Activated T-cell treated with anti-CD3 and anti-CD28 coated beads for 24 hours (primary cell): ENCODE measurements at regions not wholly inside any gene's neighbourhood (a gene's known extent, or its start where the extent isn't known, plus 50 kb on each side); places are given as distances from the start of the nearest gene placed in this dataset.

Source experiments
- DNase-seq: peaks from one replicate; pipeline ENCODE4 v3.0.0-alpha.2; 2020; ENCODE audit warnings: low read depth

DNA sequence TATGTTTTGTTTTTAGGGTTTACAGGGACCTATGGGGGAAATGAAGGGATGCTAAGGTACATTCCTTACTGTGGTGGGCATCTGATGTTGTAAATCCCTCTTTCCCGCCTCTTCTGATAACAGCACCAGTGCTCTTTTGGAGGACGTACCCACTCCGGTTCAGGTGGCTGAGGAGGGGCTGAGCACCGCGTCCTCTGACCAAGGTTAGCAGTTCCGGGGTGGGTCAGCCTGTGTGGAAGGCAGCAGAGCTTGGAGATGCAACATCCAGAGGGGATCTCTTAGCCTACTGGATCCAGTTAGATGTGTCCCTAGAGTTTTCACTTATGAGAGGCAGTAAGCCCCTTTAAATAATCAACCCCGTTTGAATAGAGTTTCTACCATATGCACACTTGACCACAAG is 135.3 kb upstream of the KCNG1 start:
- no peak for DNase-seq

DNA sequence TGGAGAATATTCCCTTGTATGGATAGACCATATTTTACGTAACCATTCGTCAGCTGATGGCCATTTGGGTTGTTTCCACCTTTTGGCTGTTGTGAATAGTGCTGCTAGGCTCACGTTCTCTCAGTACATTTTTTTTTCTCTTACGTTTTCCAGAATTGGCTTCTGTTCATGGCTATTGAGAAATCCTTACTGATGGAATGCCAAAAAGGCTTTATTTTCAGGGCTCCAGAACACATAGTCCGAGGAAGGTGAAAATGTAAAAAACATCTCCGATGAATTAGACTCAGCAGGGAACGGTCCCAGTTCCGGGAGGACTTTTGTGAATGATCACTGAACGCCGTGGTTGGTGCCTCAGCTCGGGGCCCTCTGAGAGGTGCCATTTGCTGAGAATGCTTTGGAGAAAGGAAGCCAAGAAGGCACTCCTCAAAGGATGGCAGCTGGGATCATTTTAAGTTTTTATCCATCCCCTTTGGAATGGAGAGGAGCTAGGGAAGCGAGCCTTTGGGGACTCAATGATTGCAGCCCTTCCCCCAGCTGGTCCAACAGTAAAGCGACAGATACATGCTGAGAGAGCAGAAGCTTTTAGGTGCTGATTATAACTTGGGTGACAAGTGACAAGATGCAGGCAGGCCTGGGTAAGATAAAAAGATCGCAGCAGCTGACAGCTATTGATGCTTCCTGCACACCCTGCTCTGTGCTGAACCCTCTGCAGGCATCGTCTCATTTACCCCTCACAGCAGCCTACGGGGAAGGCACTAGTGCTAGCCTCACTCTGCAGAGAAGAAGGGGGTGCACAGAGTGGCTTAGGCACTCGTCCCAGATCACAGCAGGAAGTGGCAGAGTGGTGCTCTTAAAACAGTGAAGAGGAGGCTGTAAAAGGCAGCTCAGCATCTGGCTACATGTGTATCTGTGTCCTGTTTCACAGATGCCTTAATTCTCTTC is 133.4 kb upstream of the KCNG1 start:
- no peak for DNase-seq

DNA sequence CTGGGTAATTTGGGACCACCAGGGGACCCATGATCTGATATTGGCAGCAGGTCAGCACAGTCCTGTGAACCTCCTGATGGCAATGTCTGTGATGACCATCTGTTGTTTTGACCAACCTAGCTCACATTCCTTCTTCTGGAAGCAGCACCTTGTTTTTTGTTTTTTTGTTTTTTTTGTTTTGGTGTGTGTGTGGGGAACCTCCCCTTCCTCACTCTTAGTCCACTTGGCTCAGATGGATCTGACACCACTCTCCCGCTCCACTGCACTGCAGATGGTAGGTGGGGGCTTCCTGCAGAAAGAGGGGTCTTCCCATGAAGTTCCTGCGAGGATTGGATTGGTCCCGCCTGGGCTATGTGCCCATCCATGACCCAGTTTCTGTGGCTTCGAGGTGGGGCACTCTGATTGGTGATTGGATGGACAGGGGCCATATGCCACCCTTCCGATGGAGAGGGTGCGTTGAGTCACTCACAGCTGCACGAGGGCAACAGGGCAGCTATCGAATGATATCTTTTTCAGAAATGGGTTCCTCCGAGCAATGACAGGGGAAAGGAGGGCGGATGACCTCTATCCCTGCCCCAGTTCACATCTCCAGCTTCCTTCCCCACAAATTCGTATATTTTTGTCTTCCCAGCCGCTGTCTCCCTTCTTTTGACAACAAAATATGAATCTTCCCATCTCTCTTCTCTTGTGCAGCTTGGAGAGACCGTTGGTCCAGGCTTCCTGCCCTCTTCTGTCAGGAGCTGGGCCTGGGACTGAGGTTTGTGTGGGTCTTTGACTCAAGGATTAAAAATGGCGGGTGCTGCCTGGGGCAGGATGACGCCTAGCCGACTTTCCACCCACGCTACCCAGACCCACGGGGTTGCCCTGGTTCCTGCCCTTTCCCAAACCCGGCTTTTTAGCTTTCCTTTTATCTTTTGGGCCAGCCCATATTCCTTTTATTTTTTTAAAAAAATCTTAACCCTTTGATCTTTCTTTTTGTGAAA is 132.1 kb upstream of the KCNG1 start:
- no peak for DNase-seq

DNA sequence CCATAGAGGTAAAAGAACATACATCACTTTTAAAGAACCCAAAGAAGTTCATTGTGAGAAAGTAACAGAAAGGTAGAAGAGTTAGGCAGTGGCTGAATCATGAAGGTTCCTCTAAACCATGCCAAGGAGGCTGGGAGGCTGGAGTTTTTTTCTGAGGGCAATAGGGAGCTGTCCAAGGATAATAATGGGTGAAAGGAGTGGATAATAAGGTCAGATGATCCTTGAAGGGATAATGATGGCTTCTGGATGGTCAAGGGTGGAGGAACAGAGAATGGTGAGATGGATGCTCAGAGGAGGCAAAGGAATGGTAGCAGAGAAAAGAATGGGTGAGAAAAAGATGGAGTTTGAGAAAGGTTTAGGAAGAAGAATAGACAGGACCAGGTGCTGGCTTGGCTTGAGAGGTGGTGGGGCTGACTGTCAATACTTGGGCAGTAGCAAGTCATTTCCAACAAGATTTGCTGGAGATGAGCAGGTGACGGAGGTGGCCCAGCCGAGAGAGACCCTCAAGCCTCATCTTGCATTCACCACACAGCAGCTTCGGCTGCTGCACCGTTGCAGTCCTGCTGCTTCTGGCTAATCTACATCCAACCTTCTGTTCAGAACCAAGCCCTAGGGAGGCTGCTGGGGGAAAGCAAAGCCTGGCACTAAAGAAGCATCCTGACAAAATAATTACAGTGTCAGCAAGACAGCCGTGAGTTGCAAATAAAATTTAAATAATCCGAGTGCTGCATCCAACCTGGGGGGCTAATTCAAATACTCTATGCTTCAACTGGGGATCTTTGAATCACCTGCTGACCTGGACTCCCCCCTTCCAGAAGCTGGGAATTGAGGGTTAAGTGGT is 131.2 kb upstream of the KCNG1 start:
- no peak for DNase-seq

DNA sequence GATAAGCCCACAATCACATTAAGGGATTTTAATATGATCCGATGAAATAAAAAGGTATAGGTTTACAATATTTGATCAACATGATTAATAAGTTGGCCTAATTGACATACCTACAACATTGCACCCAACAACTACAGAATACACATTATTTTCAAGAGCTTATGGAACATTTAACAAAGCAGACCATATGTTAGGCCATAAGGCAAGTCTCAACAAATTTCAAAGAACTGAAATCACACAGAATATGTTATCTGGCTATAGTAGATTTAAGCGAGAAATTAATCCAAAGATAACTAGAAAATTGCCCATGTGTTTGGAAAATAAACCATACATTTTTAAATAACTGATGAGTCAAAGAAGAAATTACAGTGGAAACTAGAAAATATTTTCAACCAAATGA is 126.0 kb upstream of the KCNG1 start:
- no peak for DNase-seq

DNA sequence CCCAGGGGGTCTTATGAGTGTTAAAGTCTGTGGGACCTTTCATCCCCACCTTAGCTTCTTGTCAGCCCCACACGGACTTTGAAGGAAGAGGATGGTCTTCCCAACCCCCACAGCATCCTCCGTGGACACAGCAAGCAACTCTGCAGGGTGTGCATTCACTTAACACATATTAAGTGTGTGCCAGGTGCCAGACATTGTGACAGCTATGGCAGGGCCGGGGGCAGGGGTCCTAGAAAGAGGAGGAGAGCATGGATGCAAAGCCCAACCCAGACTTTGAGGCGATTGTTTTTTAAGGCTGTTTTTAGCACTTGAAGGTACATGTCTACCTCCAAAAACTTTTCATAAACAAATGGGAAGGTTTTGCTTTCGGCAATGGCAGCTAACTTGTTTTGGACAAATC is 121.6 kb upstream of the KCNG1 start:
- DNase-seq = no peak

DNA sequence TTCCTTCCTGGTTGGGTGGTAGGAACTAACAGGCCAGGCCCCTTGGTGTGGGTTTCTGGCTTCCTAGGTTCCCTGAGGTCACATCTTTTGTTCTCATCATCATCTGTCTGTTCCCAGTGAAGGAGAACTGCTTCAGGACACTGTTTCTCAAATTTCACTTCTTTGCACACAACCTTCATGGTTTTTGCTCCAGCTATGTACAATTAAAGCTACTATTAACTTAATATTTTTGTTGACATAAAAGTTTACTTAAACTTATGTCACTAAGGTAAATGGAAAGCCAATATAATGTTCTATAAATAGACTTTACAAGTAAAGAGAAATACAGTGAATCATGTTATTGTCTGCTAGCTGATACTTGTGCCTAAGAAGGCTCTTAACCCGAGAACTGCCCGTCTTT is 120.7 kb upstream of the KCNG1 start:
- DNase-seq = no peak

DNA sequence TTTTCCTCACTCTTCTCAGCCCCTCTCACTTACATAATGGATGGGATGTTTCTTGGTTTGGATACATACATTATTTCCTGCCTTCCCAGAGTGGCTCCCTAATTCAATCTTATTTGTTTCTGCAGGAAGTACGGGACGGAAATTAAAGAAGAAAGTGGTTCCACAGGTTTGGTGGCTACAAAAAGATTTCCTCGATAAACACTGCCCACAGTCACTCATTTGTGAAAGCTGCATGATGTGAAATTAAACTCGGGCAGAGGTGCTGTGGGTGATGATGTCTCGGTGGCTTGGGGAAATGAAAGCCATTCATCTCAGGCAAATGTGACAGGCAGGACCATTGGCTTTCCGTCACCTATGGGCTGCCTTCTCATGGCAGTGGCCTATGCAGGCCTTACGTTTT is 119.5 kb upstream of the KCNG1 start:
- DNase-seq = no peak

DNA sequence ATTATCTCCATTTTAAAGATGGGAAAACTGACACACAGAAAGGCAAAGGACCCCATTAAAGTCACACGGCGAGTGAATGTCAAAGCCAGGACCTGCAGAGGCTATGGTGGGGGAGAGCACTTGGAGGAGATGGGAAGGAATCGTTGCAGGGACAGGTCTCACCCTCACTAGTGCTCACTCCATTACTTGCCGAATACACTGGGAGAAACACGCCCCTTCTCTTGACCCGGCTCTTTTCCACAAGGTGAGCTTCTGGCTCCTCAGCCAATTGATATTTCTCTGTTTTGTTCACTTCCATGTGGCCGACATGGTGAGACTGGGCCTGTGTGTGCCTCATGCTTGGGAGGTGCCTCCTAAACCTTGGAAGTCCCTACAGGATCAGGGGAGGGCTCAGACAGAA is 117.8 kb upstream of the KCNG1 start:
- DNase-seq = no peak

DNA sequence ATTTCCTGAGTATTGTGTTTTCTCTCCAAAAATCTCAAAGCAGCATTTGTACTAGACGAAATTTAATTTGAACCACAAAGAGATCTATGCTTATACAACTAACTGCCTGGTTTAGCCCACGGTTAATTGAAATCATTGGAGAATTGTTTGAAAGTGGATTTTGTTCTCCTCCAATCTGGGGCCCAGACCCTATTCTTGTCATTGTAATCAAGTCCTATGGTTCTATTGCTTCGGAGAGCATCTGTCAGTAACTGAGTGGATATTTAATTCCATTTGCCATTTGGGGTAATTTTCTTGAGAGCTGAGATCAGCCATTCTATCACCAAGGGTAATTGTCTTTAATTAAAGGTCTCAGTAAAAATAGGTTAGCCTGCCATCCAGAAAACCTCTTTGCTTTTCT is 117.0 kb upstream of the KCNG1 start:
- DNase-seq = no peak

DNA sequence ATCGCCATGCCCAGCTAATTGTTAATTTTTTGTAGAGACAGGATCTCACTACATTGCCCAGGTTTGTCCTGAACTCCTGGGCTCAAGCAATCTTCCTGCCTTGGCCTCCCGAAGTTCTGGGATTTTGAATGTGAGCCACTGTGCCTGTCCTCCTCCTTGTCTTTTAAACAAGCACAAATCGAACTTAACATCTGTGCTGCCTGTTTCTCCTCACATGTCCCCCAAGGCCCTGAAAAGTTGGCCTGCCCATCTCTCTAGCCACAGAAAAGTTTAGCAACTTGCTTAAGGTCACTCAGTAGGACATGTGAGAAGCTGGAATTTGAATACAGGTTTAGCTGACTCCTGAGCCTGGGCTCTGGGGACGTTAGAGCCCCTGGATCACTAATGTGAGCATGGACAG is 115.7 kb upstream of the KCNG1 start:
- no peak for DNase-seq

DNA sequence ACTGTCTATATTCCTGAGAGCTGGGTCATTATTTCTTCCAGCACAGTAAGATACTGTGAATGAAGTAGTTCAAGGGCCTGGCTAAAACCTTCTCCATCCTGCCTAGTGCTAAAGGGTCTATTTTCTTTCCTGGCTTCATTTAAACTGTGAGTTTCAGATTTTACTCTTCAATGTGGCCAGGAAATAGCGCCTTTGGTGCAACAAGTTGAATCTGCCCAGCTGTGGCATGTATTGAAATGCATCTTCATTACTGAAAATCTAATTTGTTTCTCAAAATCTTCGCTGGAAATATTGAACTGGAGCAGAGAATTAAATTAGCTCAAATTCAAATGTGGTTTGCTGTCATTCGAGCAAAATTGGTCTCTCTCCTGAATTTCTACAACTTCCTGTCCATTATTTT is 114.6 kb upstream of the KCNG1 start:
- DNase-seq = no peak

DNA sequence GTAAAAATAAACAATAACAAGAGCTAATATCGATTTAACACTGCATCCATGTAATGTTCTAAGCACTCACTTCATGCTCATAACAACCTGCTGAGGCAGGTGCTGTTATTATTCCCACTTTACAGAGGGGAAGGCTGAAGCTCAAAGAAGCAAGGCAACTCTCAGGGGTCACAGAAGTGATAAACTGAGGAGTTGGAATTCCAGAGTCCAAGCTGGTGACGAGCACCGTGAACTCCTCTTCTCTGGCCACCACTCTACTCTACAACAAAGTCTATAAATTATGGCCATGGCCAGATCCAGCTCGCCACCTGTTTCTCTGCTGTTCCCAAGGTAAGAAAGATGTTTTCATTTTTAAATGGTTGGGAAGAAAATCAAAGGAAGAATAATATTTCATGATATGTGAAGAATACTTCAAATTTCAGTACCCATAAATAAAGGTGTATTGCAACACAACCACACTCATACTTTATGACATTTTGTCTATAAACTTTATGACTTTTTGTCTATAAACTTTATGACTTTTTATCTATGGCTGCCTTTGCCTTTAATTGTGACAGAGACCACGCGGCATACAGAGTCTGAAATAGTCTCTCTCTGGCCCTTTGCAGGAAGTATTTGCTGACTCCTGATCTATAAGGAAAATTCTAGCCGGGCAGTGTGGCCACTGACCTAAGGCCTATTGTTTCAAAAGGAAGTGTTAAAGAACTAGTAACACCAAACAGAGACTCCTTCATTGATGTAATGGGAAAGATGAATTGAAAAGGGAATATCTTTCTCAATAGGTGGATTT is 113.2 kb upstream of the KCNG1 start:
- no peak for DNase-seq

DNA sequence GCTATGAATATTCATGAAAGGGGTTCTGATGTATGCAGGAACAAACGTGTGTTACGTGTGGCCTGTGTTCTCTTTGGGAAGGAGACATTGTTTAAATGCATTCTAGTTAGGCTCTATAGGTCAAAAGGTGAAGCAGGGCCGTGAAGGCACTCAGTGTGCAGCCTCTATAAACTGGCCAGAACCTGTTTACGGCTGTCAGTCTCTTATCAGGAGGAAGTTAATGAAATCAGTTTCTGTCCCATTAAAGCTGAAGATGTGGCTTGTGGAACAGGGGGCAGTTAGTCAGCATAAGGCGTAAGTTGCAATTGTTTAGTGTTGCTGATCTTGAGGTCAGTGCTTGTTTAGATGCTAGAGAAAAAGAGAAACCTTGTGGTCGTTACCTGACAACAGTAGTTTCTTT is 111.5 kb upstream of the KCNG1 start:
- no peak for DNase-seq

DNA sequence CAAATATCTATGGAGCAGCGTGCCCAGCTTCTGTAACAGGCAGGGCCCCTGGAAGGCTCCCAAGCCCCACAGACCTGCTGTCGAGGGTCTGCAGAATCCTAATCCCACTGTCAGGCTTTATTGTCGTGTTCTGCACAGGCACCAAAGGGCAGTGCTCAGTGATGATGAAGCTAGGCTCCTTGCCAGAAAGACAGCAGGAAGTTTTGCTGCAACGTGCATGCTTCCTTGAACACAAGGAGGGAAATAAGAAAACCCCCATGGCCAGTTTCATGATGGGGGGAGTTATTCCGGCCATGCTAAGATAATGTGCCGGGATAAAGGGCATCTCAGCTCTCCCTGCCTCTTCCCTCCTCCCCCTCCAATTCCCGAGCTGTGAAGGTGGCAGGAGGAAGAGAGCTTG is 109.4 kb upstream of the KCNG1 start:
- no peak for DNase-seq

DNA sequence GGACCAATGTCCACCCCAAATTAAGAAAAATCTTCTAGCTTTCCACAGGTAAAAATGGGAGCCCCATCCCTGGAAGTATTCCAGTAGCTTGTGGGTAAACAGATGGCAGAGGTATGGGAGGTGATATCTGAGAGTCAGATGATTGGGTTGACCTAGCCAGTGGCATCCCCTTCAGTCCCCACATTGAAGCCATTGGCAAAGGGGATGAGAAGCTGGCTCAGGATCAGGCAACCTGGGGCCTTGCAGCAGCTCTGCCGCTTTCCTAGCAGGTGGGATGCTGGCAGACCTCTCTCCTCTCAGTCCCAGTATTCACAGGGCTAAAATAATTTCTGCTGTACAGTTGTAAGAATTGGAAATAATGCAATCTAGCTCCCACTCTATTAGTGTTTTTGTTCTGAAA is 108.9 kb upstream of the KCNG1 start:
- no peak for DNase-seq

DNA sequence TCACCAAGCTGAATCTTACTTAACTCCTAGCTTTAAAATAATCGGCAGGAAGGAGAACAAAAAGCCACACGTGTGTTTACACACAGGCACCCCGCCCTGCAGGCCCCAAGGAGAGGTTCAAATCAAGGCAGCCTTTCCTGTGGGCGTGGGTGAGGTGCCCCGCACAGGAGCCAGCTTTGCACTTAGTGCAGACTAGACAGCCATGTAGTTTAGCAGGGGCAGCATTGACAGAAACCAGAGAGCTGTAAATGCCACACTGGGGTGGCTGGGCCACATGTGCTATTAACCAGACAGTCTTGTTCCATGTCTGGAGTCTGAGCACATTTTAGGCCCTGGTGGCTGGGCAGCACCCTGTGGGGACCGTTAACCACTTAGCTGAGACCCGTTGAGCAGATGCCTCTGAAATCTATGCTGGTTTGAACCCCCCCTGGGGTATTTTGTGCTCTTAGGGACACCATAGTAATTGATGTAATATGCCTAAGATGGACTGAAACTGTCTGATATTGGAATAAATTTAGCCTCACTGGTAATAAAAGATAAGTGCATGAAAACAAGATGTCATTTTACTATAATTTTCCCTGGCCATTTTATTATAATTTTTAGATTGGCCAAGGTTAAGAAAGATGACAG is 106.4 kb upstream of the KCNG1 start:
- DNase-seq = no peak

DNA sequence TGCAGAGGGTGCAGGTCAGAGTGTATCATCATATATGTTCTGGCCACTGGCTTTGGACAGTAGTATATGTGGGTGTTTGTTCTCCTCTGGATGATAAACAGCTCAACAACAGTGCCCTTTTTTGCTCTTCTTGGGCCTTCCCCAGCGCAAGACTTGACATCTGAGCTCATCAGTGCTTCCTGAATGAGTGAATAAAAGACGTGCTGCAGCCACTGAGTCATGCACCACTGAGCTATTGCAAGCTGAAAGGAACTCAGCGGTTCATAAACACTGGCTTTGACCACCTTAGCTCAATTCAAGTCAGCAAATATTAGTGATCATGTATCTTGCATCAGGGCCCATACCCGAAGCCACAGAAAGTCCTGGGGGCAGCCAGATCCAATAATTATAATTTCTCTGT is 105.3 kb upstream of the KCNG1 start:
- DNase-seq = no peak

DNA sequence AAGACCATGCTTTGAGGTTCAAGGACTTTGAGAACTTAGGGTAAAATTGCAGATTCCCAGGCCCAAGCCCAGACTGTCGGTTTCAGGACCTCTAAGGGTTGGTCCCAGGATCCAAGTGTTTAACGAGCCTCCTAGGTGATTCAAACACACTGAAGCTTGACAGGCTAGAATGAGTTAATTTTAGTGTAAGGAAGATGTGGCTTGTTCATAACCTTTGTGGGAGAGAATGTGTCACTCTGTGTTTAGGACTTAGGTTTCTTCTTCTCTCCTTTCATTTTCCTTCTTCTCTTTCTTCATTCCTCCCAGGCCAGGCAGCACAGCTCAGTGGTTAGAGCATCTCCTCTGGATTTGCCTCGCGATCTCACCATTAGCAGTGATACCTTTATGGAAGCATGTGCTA is 104.8 kb upstream of the KCNG1 start:
- DNase-seq = no peak

DNA sequence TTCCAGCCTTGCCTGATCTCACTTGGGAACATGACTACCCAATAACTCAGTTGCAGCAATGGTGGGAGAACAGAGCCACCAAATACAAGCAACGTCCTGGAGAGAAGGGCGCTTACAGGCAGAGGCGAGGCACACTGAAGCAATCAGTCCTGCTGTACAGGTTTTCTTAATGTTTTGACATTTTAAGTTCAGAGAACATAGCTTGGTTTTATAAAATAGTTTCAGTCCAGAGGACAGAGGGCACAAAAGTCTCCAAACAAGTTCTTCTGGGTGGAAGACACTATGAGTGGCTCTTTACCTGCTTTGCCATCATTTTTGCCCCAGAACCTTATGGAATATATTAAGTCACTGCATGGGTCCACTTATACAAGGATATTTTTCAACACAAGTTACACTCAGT is 103.4 kb upstream of the KCNG1 start:
- no peak for DNase-seq

DNA sequence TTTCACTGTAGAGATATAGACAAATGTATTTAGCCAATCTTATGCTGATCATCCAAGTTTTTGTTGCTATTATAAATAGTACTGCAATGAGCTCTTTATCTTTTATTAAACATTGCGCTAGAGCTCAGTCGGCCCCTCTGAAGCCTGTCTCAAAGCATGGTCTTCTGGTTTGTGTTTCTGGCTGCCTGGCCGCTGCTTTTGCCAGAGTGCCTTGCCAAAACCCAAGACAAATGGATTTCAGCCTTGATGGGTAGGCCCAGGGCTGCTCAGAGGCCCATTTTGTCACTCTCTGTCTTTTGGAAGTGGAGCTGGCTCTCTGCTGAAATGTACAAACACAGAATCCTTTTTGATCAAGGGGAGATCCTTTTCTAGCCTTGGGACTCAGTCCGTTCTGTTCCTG is 102.9 kb upstream of the KCNG1 start:
- no peak for DNase-seq
